ENCODE measurements at regions not wholly inside any gene's neighbourhood (a gene's known extent, or its start where the extent isn't known, plus 50 kb on each side); places are given as distances from the start of the nearest gene placed in this dataset.

- TF ChIP-seq EZH2 (IDR thresholded peaks at IDR 0.05; ENCODE audit: low read length) (no peak), CTCF (optimal IDR thresholded peaks at IDR 0.05 in 1 of 3, IDR thresholded peaks at IDR 0.05 in 1 of 3, conservative IDR thresholded peaks at IDR 0.05 in 1 of 3; ENCODE audit: extremely low read depth in 1 of 3, insufficient read depth in 2 of 3, low read length in 3 of 3) (no peak)
These were observed 731.9 kb upstream of the PCDH10 start for GRCh38 chr4:132417220-132417619.
